ENCODE measurements at regions not wholly inside any gene's neighbourhood (a gene's known extent, or its start where the extent isn't known, plus 50 kb on each side); places are given as distances from the start of the nearest gene placed in this dataset.

DNA sequence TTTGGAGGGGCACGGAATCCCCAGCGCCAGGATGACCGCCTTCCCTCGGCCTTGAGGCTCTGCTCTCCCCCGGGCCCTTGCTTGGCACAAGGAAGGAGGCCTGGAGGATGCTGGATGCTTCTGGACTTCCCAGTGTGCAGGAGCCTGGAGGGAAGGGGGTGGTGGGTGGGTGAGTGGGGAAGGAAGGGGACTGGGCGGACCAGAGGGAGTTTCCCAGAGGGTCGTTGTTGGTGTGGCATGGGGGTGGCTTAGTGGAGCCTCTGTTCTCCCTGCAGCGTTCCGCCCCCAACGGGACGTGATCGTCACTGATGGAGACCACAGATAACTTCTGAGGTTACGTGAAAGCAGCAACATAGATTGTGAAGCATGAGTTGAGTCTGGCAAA lies 140.0 kb downstream of the IRF8 start:
- no peaks in the 10 kb centered on the region for H3K4me1 ChIP-seq
- DNase-seq (peak in 1 of 3 donors; percentile 25), ATAC-seq (no peak)
- H3K27ac ChIP-seq: no peak overlapping the region
- TF ChIP-seq, protein P1, sequence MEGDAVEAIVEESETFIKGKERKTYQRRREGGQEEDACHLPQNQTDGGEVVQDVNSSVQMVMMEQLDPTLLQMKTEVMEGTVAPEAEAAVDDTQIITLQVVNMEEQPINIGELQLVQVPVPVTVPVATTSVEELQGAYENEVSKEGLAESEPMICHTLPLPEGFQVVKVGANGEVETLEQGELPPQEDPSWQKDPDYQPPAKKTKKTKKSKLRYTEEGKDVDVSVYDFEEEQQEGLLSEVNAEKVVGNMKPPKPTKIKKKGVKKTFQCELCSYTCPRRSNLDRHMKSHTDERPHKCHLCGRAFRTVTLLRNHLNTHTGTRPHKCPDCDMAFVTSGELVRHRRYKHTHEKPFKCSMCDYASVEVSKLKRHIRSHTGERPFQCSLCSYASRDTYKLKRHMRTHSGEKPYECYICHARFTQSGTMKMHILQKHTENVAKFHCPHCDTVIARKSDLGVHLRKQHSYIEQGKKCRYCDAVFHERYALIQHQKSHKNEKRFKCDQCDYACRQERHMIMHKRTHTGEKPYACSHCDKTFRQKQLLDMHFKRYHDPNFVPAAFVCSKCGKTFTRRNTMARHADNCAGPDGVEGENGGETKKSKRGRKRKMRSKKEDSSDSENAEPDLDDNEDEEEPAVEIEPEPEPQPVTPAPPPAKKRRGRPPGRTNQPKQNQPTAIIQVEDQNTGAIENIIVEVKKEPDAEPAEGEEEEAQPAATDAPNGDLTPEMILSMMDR (IDR thresholded peaks at IDR 0.05): no peak
- no peak for TF ChIP-seq POLR2A (IDR thresholded peaks at IDR 0.05)
- H3K9me3 ChIP-seq: no peaks in the 10 kb centered on the region
- H3K4me3 ChIP-seq: no peak overlapping the region
- no peaks in the 10 kb centered on the region for H3K27me3 ChIP-seq
- no peaks in the 10 kb centered on the region for H3K36me3 ChIP-seq
- intact Hi-C loops (cut with DNase I): no loop called here
- 30% methylated on average over 8 of the region's 13 CpGs for WGBS (ENCODE audit: insufficient coverage, low coverage, low lambda C conversion rate, missing lambda C conversion rate)

DNA sequence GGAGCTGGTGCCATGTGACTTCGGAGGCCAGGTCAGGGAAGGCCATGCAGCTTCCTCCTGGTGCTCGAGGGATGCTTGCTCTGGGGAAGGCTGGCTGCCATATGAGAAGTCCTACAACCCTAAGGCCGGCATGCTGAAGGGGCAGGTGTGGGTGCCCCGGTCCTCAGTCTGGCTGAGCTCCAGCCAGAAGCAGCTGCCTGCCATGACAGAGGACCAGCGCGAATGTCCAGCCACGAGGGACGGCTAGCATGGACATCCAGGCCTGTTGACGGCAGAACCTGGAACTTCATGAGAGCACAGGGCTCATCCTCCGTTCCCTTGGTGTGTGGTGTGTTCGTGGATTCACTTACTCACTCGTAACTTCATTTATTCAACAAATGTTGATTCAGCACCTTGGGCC lies 140.6 kb downstream of the IRF8 start:
- WGBS (ENCODE audit: insufficient coverage, low coverage, low lambda C conversion rate, missing lambda C conversion rate): 38% methylated on average over 3 of the region's 12 CpGs
- intact Hi-C loops (cut with DNase I): no loop called here
- H3K36me3 ChIP-seq: no peaks in the 10 kb centered on the region
- no peak for ATAC-seq
- TF ChIP-seq, protein P1 (IDR thresholded peaks at IDR 0.05): no peak
- no peaks in the 10 kb centered on the region for H3K27me3 ChIP-seq
- DNase-seq: peak in 1 of 3 donors; percentile 45
- no peaks in the 10 kb centered on the region for H3K4me1 ChIP-seq
- no peaks in the 10 kb centered on the region for H3K9me3 ChIP-seq
- H3K27ac ChIP-seq: no peak overlapping the region
- no peak overlapping the region for H3K4me3 ChIP-seq

DNA sequence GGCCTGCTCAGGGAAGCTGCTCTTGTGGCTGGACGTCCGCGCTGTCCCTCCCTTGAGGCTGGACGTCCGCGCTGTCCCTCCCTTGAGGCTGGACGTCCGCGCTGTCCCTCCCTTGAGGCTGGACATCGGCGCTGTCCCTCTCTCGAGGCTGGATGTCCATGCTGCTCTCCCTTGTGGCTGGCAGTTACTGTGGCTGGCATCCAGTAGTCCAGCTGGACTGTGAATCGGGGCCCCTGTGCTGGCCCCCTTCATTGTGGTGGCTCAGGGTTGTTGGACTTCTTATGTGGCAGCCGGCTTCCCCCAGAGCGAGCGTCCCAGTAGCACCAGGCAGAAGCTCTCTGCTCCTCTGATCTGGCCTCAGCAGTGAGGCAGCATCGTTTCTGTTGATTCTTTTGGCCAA lies 141.5 kb downstream of the IRF8 start:
- ATAC-seq (no peak), DNase-seq (peak in 1 of 3 donors; percentile 15)
- no peaks in the 10 kb centered on the region for H3K36me3 ChIP-seq
- 34% methylated on average over 5 of the region's 17 CpGs for WGBS (ENCODE audit: insufficient coverage, low coverage, low lambda C conversion rate, missing lambda C conversion rate)
- H3K27me3 ChIP-seq: no peaks in the 10 kb centered on the region
- TF ChIP-seq, protein P1 (IDR thresholded peaks at IDR 0.05): no peak
- no peak for TF ChIP-seq POLR2A (IDR thresholded peaks at IDR 0.05)
- no peaks in the 10 kb centered on the region for H3K4me1 ChIP-seq
- H3K27ac ChIP-seq: no peak overlapping the region
- H3K9me3 ChIP-seq: no peaks in the 10 kb centered on the region
- intact Hi-C loops (cut with DNase I): no loop called here
- H3K4me3 ChIP-seq: no peak overlapping the region

DNA sequence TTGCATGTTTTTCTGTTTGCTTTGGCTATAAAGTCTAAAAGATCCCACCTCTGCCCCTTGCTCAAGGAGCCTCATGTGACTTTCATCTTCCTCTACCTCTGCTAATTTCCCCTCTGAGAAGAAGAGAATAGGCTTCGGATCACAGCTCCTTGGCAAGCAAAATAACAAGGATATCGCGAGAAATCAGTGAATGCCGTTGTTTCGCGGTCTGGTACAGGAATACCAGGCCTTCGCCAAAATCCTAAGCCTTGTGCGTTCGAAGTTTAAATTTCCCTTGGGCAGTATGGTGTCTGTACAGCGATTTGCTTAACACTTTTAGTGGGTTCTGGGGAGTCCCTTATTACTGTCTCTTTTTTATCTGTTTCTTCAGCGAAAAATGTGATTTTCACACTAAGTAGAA lies 142.3 kb downstream of the IRF8 start:
- 82% methylated on average over 11 of the region's 11 CpGs for WGBS (ENCODE audit: insufficient coverage, low coverage, low lambda C conversion rate, missing lambda C conversion rate)
- no peak for DNase-seq

More for the DNA sequence above, 142.3 kb downstream of the IRF8 start:
- no peak overlapping the region for H3K4me3 ChIP-seq
- intact Hi-C loops (cut with DNase I): no loop called here
- ATAC-seq: no peak
- TF ChIP-seq, protein P1 (IDR thresholded peaks at IDR 0.05): no peak
- TF ChIP-seq POLR2A (IDR thresholded peaks at IDR 0.05): no peak
- no peaks in the 10 kb centered on the region for H3K9me3 ChIP-seq
- no peaks in the 10 kb centered on the region for H3K36me3 ChIP-seq
- H3K4me1 ChIP-seq: no peaks in the 10 kb centered on the region
- no peaks in the 10 kb centered on the region for H3K27me3 ChIP-seq
- no peak overlapping the region for H3K27ac ChIP-seq
